Liver (tissue), 3 donors: ENCODE measurements at regions not wholly inside any gene's neighbourhood (a gene's known extent, or its start where the extent isn't known, plus 50 kb on each side); places are given as distances from the start of the nearest gene placed in this dataset.
A peak's percentile ranks its signal among the peaks of the same experiment; 100 is the strongest.

ENCODE experiments used
- FOXA1 ChIP-seq: IDR thresholded peaks from 2 replicates; pipeline ENCODE4 v1.6.1; 2016; ENCODE audit warnings: antibody characterized with exemption
- FOXA2 ChIP-seq: IDR thresholded peaks from 2 replicates; pipeline ENCODE4 v1.6.1; 2016; ENCODE audit warnings: antibody characterized with exemption
- GABPA ChIP-seq, 2 donors: IDR thresholded peaks in 1 of 2; conservative IDR thresholded peaks in 1 of 2; 2 replicates each; pipeline ENCODE4 v1.6.1; 2016; ENCODE audit warnings: antibody characterized with exemption in 2 of 2, mild to moderate bottlenecking in 1 of 2, moderate library complexity in 1 of 2
- HNF4A ChIP-seq, 2 donors: conservative IDR thresholded peaks; 2 replicates each; pipeline ENCODE4 v1.6.1; 2016; ENCODE audit warnings: antibody characterized with exemption in 2 of 2, mild to moderate bottlenecking in 2 of 2
- JUND ChIP-seq, 2 donors: IDR thresholded peaks; 2 replicates each; pipeline ENCODE4 v1.6.1; 2016; ENCODE audit warnings: antibody characterized with exemption in 2 of 2
- RAD21 ChIP-seq, 2 donors: IDR thresholded peaks; 2 replicates each; pipeline ENCODE4 v1.6.1; 2016; ENCODE audit warnings: antibody characterized with exemption in 2 of 2, mild to moderate bottlenecking in 2 of 2
- SP1 ChIP-seq: IDR thresholded peaks from 2 replicates; pipeline ENCODE4 v1.6.1; 2018; ENCODE audit warnings: antibody characterized with exemption, mild to moderate bottlenecking
- TAF1 ChIP-seq: conservative IDR thresholded peaks from 2 replicates; pipeline ENCODE4 v1.6.1; 2016; ENCODE audit warnings: antibody characterized with exemption, mild to moderate bottlenecking
- YY1 ChIP-seq: IDR thresholded peaks from 2 replicates; pipeline ENCODE4 v1.6.1; 2016; ENCODE audit warnings: antibody characterized with exemption, mild to moderate bottlenecking
- TF ChIP-seq, protein P1 (sequence below): fragments of 150-350 bp; IDR thresholded peaks from 2 replicates; pipeline ENCODE4 v1.5.1; 2017; ENCODE audit warnings: improper control_type of control experiment, low read depth, low read length; ENCODE audit not compliant: missing input control
- TF ChIP-seq, protein P2 (sequence below): IDR thresholded peaks from 2 replicates; pipeline ENCODE4 v1.6.1; 2016; ENCODE audit warnings: antibody characterized with exemption
- TF ChIP-seq, protein P3 (sequence below): IDR thresholded peaks from 2 replicates; pipeline ENCODE4 v1.6.1; 2016; ENCODE audit warnings: antibody characterized with exemption
- TF ChIP-seq, protein P4 (sequence below): IDR thresholded peaks from 2 replicates; pipeline ENCODE4 v1.6.1; 2016; ENCODE audit warnings: antibody characterized with exemption
- TF ChIP-seq, protein P5 (sequence below): IDR thresholded peaks from 2 replicates; pipeline ENCODE4 v1.6.1; 2016; ENCODE audit warnings: antibody characterized with exemption, mild to moderate bottlenecking
- donor health status: healthy.
- donor health status: healthy.

DNA sequence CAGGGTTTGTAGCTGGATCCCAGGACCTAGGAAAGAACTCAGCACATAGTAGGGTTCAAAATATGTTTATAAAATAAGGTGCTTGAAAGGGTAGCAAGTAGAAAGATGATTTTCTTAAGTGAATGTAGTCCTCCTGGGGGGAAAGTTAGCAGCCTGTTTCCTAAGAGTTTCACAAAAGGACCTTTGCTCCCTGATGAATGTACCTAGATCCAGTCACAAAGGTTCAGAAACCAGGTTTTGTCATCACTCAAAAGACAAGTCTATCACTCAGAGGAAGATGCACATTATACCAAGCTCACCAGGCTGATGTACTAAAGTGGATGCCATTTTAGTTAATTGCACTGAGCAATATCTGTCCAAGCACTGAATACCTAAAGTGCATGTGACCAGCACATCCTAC is 378.2 kb downstream of the BCL11A start:
- TF ChIP-seq, protein P1, sequence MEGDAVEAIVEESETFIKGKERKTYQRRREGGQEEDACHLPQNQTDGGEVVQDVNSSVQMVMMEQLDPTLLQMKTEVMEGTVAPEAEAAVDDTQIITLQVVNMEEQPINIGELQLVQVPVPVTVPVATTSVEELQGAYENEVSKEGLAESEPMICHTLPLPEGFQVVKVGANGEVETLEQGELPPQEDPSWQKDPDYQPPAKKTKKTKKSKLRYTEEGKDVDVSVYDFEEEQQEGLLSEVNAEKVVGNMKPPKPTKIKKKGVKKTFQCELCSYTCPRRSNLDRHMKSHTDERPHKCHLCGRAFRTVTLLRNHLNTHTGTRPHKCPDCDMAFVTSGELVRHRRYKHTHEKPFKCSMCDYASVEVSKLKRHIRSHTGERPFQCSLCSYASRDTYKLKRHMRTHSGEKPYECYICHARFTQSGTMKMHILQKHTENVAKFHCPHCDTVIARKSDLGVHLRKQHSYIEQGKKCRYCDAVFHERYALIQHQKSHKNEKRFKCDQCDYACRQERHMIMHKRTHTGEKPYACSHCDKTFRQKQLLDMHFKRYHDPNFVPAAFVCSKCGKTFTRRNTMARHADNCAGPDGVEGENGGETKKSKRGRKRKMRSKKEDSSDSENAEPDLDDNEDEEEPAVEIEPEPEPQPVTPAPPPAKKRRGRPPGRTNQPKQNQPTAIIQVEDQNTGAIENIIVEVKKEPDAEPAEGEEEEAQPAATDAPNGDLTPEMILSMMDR: no peak
- TF ChIP-seq, protein P2, sequence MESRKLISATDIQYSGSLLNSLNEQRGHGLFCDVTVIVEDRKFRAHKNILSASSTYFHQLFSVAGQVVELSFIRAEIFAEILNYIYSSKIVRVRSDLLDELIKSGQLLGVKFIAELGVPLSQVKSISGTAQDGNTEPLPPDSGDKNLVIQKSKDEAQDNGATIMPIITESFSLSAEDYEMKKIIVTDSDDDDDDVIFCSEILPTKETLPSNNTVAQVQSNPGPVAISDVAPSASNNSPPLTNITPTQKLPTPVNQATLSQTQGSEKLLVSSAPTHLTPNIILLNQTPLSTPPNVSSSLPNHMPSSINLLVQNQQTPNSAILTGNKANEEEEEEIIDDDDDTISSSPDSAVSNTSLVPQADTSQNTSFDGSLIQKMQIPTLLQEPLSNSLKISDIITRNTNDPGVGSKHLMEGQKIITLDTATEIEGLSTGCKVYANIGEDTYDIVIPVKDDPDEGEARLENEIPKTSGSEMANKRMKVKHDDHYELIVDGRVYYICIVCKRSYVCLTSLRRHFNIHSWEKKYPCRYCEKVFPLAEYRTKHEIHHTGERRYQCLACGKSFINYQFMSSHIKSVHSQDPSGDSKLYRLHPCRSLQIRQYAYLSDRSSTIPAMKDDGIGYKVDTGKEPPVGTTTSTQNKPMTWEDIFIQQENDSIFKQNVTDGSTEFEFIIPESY: no peak
- no peak for TF ChIP-seq JUND (IDR thresholded peaks at IDR 0.05)
- no peak for TF ChIP-seq SP1
- no peak for TF ChIP-seq GABPA (IDR thresholded peaks at IDR 0.05 in 1 of 2, conservative IDR thresholded peaks at IDR 0.05 in 1 of 2)
- no peak for TF ChIP-seq FOXA2
- TF ChIP-seq, protein P3, sequence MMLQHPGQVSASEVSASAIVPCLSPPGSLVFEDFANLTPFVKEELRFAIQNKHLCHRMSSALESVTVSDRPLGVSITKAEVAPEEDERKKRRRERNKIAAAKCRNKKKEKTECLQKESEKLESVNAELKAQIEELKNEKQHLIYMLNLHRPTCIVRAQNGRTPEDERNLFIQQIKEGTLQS: no peak
- TF ChIP-seq, protein P4, sequence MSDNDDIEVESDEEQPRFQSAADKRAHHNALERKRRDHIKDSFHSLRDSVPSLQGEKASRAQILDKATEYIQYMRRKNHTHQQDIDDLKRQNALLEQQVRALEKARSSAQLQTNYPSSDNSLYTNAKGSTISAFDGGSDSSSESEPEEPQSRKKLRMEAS: no peak
- no peak for TF ChIP-seq TAF1
- no peak for TF ChIP-seq RAD21 (IDR thresholded peaks at IDR 0.05)
- peak; percentile 82 to 90 for TF ChIP-seq HNF4A (conservative IDR thresholded peaks at IDR 0.05)
- TF ChIP-seq YY1: no peak
- TF ChIP-seq, protein P5, sequence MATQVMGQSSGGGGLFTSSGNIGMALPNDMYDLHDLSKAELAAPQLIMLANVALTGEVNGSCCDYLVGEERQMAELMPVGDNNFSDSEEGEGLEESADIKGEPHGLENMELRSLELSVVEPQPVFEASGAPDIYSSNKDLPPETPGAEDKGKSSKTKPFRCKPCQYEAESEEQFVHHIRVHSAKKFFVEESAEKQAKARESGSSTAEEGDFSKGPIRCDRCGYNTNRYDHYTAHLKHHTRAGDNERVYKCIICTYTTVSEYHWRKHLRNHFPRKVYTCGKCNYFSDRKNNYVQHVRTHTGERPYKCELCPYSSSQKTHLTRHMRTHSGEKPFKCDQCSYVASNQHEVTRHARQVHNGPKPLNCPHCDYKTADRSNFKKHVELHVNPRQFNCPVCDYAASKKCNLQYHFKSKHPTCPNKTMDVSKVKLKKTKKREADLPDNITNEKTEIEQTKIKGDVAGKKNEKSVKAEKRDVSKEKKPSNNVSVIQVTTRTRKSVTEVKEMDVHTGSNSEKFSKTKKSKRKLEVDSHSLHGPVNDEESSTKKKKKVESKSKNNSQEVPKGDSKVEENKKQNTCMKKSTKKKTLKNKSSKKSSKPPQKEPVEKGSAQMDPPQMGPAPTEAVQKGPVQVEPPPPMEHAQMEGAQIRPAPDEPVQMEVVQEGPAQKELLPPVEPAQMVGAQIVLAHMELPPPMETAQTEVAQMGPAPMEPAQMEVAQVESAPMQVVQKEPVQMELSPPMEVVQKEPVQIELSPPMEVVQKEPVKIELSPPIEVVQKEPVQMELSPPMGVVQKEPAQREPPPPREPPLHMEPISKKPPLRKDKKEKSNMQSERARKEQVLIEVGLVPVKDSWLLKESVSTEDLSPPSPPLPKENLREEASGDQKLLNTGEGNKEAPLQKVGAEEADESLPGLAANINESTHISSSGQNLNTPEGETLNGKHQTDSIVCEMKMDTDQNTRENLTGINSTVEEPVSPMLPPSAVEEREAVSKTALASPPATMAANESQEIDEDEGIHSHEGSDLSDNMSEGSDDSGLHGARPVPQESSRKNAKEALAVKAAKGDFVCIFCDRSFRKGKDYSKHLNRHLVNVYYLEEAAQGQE: no peak
- no peak for TF ChIP-seq FOXA1
